Adrenal gland (tissue), 5 donors: ENCODE measurements at regions not wholly inside any gene's neighbourhood (a gene's known extent, or its start where the extent isn't known, plus 50 kb on each side); places are given as distances from the start of the nearest gene placed in this dataset.

Source experiments
- CTCF ChIP-seq, 6 experiments: fragments of 450-650 bp in 4 of 6; fragments of 200-600 bp in 2 of 6; sonication (generic) in 1 of 6; IDR thresholded peaks; 1 replicate in 5 of 6; 2 replicates in 1 of 6; pipeline versions ENCODE4 v1.5.1 to v1.8.0; 2016 to 2021; ENCODE audit warnings: antibody characterized with exemption in 6 of 6, mild to moderate bottlenecking in 2 of 6, moderate library complexity in 1 of 6
- POLR2A ChIP-seq, 2 donors: fragments of 450-650 bp; IDR thresholded peaks; one replicate each; pipeline ENCODE4 v1.6.1; 2017; ENCODE audit warnings: antibody characterized with exemption in 2 of 2, mild to moderate bottlenecking in 2 of 2, moderate library complexity in 1 of 2
- donor health status: DM: no; HTN: no; CAD: no.

GRCh38 chr2:41353060-41353459, 694.8 kb upstream of the PKDCC start:
- TF ChIP-seq CTCF (IDR thresholded peaks at IDR 0.05) (no peak), POLR2A (IDR thresholded peaks at IDR 0.05) (no peak)
